GM12891 (cell line): ENCODE measurements at regions not wholly inside any gene's neighbourhood (a gene's known extent, or its start where the extent isn't known, plus 50 kb on each side); places are given as distances from the start of the nearest gene placed in this dataset.

ENCODE experiments used
- PAX5 ChIP-seq: IDR thresholded peaks from 2 replicates; pipeline ENCODE4 v1.6.1; 2011; ENCODE audit warnings: low read length, moderate library complexity, mild to moderate bottlenecking; ENCODE audit not compliant: insufficient read depth, severe bottlenecking
- POLR2A ChIP-seq: IDR thresholded peaks from 2 replicates; pipeline ENCODE4 v1.6.1; 2011; ENCODE audit warnings: low read depth, low read length, control low read depth
- POLR2AphosphoS5 ChIP-seq: IDR thresholded peaks from 2 replicates; pipeline ENCODE4 v1.6.1; 2011; ENCODE audit warnings: low read depth, low read length, control low read depth
- POU2F2 ChIP-seq: IDR thresholded peaks from 2 replicates; pipeline ENCODE4 v1.6.1; 2011; ENCODE audit warnings: low read depth, mild to moderate bottlenecking, control low read depth, low read length, moderate library complexity
- SPI1 ChIP-seq: IDR thresholded peaks from 2 replicates; pipeline ENCODE4 v1.6.1; 2011; ENCODE audit warnings: low read depth, low read length, control low read depth
- TAF1 ChIP-seq: IDR thresholded peaks from 2 replicates; pipeline ENCODE4 v1.6.1; 2011; ENCODE audit warnings: low read depth, low read length, control low read depth

DNA sequence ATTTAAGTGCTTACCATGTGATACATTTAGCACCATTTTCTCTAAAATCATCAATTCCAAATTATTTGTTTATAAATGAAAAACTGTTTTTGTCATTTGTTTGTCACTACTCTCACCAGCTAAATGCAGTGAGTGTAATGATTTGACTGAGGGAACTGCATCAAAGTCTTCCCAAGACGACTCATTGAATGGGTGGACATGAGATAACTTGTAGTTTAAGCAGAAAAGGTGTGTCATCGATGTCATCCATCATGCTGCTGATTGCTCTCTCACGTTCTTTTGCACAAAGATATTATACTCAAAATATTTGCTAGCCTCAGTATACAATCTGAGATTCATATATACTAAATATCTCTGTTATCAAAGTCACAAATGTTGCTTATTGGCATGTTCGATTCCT, 366.5 kb downstream of the IRS2 start:
- no peak for TF ChIP-seq TAF1
- no peak for TF ChIP-seq POLR2A
- no peak for TF ChIP-seq POLR2AphosphoS5
- no peak for TF ChIP-seq SPI1
- no peak for TF ChIP-seq PAX5
- no peak for TF ChIP-seq POU2F2
